GM12872 (cell line): ENCODE measurements at regions not wholly inside any gene's neighbourhood (a gene's known extent, or its start where the extent isn't known, plus 50 kb on each side); places are given as distances from the start of the nearest gene placed in this dataset.

ENCODE experiments used
- TF ChIP-seq, protein P1 (sequence below): IDR thresholded peaks from 3 replicates; pipeline ENCODE4 v1.5.1; 2011; ENCODE audit warnings: low read depth, mild to moderate bottlenecking, low read length, moderate library complexity; ENCODE audit not compliant: insufficient read depth

- TF ChIP-seq, protein P1, sequence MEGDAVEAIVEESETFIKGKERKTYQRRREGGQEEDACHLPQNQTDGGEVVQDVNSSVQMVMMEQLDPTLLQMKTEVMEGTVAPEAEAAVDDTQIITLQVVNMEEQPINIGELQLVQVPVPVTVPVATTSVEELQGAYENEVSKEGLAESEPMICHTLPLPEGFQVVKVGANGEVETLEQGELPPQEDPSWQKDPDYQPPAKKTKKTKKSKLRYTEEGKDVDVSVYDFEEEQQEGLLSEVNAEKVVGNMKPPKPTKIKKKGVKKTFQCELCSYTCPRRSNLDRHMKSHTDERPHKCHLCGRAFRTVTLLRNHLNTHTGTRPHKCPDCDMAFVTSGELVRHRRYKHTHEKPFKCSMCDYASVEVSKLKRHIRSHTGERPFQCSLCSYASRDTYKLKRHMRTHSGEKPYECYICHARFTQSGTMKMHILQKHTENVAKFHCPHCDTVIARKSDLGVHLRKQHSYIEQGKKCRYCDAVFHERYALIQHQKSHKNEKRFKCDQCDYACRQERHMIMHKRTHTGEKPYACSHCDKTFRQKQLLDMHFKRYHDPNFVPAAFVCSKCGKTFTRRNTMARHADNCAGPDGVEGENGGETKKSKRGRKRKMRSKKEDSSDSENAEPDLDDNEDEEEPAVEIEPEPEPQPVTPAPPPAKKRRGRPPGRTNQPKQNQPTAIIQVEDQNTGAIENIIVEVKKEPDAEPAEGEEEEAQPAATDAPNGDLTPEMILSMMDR: no peak
These were observed 107.2 kb downstream of the SNRPN start for GRCh38 chr15:25061808-25062550.

GRCh38 chr15:25062551-25063430 lies 108.0 kb downstream of the SNRPN start:
- TF ChIP-seq, protein P1: no peak

GRCh38 chr15:25065286-25065685 lies 110.5 kb downstream of the SNRPN start:
- TF ChIP-seq, protein P1: no peak

DNA sequence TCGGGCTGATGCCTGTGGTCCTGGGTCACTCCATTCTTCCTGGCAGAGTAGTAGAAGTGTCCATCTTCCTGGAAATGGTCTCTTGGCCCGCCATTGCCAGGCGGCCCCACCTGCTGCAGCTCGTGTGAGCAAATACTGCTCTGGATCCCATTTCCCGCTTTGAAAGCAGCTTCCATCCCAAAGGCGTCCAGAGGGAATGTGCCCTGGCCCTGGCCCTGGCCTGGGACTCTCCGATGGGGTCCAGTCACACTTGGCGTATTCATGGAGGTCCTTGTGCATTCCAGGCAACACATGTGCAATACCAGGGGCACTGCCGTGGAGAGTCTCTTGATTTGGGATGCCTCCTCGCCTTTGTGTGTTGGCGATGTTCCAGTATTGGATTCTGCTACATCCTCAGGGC lies 111.1 kb downstream of the SNRPN start:
- TF ChIP-seq, protein P1: no peak

DNA sequence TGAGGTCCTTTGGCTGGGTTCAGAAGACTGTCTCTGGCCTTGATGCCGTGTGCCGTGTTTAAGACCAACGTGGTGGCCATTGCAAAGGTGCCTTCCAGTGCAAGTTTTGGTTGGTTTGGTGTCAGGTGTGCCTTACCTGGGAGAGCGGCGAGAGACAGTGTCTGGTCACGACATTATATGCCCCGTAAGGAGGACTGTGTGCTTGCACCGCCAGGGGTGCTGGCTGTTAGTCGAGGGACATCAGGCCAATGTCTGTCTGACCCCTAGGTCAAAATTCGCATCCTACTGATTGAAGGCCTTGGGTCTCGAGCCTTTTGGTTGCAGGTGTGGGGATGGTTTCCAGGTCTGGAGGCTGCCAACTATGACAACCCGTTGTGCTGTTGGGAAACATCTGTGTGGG lies 111.9 kb downstream of the SNRPN start:
- TF ChIP-seq, protein P1: no peak

DNA sequence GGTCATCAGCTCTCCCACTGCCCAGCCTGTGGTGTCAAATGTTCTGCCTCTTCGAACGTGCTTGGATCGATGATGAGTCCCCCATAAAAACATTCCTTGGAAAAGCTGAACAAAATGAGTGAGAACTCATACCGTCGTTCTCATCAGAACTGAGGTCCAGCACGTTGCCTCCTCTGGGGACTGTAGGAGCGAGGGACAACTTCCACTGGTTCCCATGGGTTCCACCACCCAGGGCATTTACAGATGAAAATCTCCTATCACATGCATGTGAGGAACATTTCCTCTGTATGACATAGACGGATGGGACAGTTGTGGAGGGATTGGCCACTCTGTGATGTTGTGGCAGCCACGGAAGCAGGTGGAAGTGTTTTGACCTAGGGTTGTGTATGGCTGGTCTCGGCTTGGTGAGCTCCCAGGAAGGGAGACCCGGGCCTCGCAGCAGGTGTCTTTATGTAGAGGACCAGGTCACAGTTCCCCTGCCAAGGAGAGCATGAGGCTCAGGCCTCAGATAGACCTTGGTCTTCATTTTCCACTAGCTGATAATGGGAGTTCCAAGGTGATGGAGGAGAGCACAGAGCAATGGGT lies 113.0 kb downstream of the SNRPN start:
- TF ChIP-seq, protein P1: no peak

- TF ChIP-seq, protein P1: no peak
These were observed 113.9 kb downstream of the SNRPN start for GRCh38 chr15:25068696-25069095.
